AG09319 (cell line): ENCODE measurements at regions not wholly inside any gene's neighbourhood (a gene's known extent, or its start where the extent isn't known, plus 50 kb on each side); places are given as distances from the start of the nearest gene placed in this dataset.

Source experiments
- DNase-seq: peaks from one replicate; pipeline ENCODE4 v3.0.0-alpha.2; 2010; ENCODE audit warnings: low read depth; ENCODE audit errors: extremely low read depth
- CTCF ChIP-seq: IDR thresholded peaks from 2 replicates; pipeline ENCODE4 v1.5.1; 2011; ENCODE audit warnings: low read depth, mild to moderate bottlenecking, inconsistent platforms, low read length, moderate library complexity

- TF ChIP-seq CTCF = no peak
- no peak for DNase-seq
Measured at GRCh38 chr4:152161676-152162330, 374.1 kb downstream of the FBXW7 start.

GRCh38 chr4:152160225-152160800, 375.6 kb downstream of the FBXW7 start:
- no peak for DNase-seq
- TF ChIP-seq CTCF = no peak

- no peak for DNase-seq
- no peak for TF ChIP-seq CTCF
Measured at GRCh38 chr4:152159773-152160172, 376.1 kb downstream of the FBXW7 start.

GRCh38 chr4:152158225-152158624, 377.7 kb downstream of the FBXW7 start:
- DNase-seq = no peak
- no peak for TF ChIP-seq CTCF

- no peak for DNase-seq
- no peak for TF ChIP-seq CTCF
Measured at GRCh38 chr4:152157629-152158028, 378.3 kb downstream of the FBXW7 start.

GRCh38 chr4:152156442-152156841, 379.4 kb downstream of the FBXW7 start:
- no peak for TF ChIP-seq CTCF
- no peak for DNase-seq

GRCh38 chr4:152155070-152155469, 380.8 kb downstream of the FBXW7 start:
- DNase-seq = no peak
- no peak for TF ChIP-seq CTCF
